Activated CD8-positive, alpha-beta memory T cell treated with anti-CD3 and anti-CD28 coated beads for 36 hours (primary cell): ENCODE measurements at regions not wholly inside any gene's neighbourhood (a gene's known extent, or its start where the extent isn't known, plus 50 kb on each side); places are given as distances from the start of the nearest gene placed in this dataset.
"Not testable (repeated sequence)": the region's sequence is repeated elsewhere in the genome, so short reads cannot be mapped to it uniquely, and the experiment has no call there.

Experiments used
- CTCF ChIA-PET: fragments of 350-600 bp; sonication (Branson Sonifier 250); formaldehyde crosslinking; loops from one replicate; lab custom pipeline; 2021; ENCODE audit warnings: antibody characterized with exemption; lab: Charles Lee
- POLR2A ChIA-PET: fragments of 350-600 bp; sonication (Branson Sonifier 250); formaldehyde crosslinking; loops from one replicate; lab custom pipeline; 2021; ENCODE audit warnings: antibody characterized with exemption; lab: Charles Lee

GRCh38 chr16:47938272-47938671, 217.5 kb downstream of the ABCC12 start:
- CTCF ChIA-PET: no interaction called here
- POLR2A ChIA-PET: no interaction called here

GRCh38 chr16:47928008-47928407, 227.8 kb downstream of the ABCC12 start:
- ChIA-PET POLR2A (no interaction called here), CTCF (no interaction called here)

GRCh38 chr16:47927330-47927729, 228.5 kb downstream of the ABCC12 start:
- ChIA-PET CTCF (no interaction called here), POLR2A (no interaction called here)

GRCh38 chr16:47925811-47926460, 229.9 kb downstream of the ABCC12 start:
- ChIA-PET POLR2A (no interaction called here), CTCF (no interaction called here)

GRCh38 chr16:47924950-47925349, 230.8 kb downstream of the ABCC12 start:
- POLR2A ChIA-PET: no interaction called here
- CTCF ChIA-PET: no interaction called here

GRCh38 chr16:47921535-47921934, 234.3 kb downstream of the ABCC12 start:
- POLR2A ChIA-PET: no interaction called here
- CTCF ChIA-PET: no interaction called here

GRCh38 chr16:47920709-47921108, 235.1 kb downstream of the ABCC12 start:
- CTCF ChIA-PET: no interaction called here
- POLR2A ChIA-PET: no interaction called here

- POLR2A ChIA-PET: no interaction called here
- CTCF ChIA-PET: no interaction called here
These were observed 238.7 kb downstream of the ABCC12 start for GRCh38 chr16:47917118-47917517.

- ChIA-PET CTCF (no interaction called here), POLR2A (no interaction called here)
These were observed 239.5 kb downstream of the ABCC12 start for GRCh38 chr16:47916266-47916665.

- CTCF ChIA-PET: no interaction called here
These were observed 248.7 kb downstream of the ABCC12 start for GRCh38 chr16:47907109-47907508.

GRCh38 chr16:47905771-47906170, 250.0 kb downstream of the ABCC12 start:
- POLR2A ChIA-PET: no interaction called here
- CTCF ChIA-PET: no interaction called here

More at GRCh38 chr16:47907109-47907508, 248.7 kb downstream of the ABCC12 start:
- POLR2A ChIA-PET: no interaction called here

GRCh38 chr16:47904691-47905090, 251.1 kb downstream of the ABCC12 start:
- CTCF ChIA-PET: no interaction called here
- POLR2A ChIA-PET: no interaction called here

GRCh38 chr16:47903470-47903869, 252.3 kb downstream of the ABCC12 start:
- POLR2A ChIA-PET: no interaction called here
- CTCF ChIA-PET: no interaction called here

- POLR2A ChIA-PET, CTCF ChIA-PET: not testable (repeated sequence)
These were observed 258.7 kb downstream of the ABCC12 start for GRCh38 chr16:47897105-47897504.

- ChIA-PET CTCF (no interaction called here), POLR2A (no interaction called here)
These were observed 260.6 kb downstream of the ABCC12 start for GRCh38 chr16:47895146-47895545.

GRCh38 chr16:47892999-47893398, 262.8 kb downstream of the ABCC12 start:
- CTCF ChIA-PET: no interaction called here
- POLR2A ChIA-PET: no interaction called here

- ChIA-PET CTCF (no interaction called here), POLR2A (no interaction called here)
These were observed 267.1 kb downstream of the ABCC12 start for GRCh38 chr16:47888734-47889133.

- ChIA-PET CTCF (no interaction called here), POLR2A (no interaction called here)
These were observed 267.7 kb downstream of the ABCC12 start for GRCh38 chr16:47888142-47888541.

GRCh38 chr16:47887496-47887895, 268.3 kb downstream of the ABCC12 start:
- CTCF ChIA-PET: interaction anchor here (0.6 kb wide), 1 partner anchor 165 kb away, joined by 3 read pairs; no protein-coding TSS in a partner anchor
- POLR2A ChIA-PET: no interaction called here

GRCh38 chr16:47886631-47887415, 269.0 kb downstream of the ABCC12 start:
- CTCF ChIA-PET: interaction anchor here (0.6 kb wide), 1 partner anchor 166 kb away, joined by 3 read pairs; no protein-coding TSS in a partner anchor
- POLR2A ChIA-PET: no interaction called here

GRCh38 chr16:47886139-47886538, 269.7 kb downstream of the ABCC12 start:
- POLR2A ChIA-PET: no interaction called here

More at GRCh38 chr16:47886139-47886538, 269.7 kb downstream of the ABCC12 start:
- CTCF ChIA-PET: no interaction called here
